ENCODE measurements at regions not wholly inside any gene's neighbourhood (a gene's known extent, or its start where the extent isn't known, plus 50 kb on each side); places are given as distances from the start of the nearest gene placed in this dataset.

DNA sequence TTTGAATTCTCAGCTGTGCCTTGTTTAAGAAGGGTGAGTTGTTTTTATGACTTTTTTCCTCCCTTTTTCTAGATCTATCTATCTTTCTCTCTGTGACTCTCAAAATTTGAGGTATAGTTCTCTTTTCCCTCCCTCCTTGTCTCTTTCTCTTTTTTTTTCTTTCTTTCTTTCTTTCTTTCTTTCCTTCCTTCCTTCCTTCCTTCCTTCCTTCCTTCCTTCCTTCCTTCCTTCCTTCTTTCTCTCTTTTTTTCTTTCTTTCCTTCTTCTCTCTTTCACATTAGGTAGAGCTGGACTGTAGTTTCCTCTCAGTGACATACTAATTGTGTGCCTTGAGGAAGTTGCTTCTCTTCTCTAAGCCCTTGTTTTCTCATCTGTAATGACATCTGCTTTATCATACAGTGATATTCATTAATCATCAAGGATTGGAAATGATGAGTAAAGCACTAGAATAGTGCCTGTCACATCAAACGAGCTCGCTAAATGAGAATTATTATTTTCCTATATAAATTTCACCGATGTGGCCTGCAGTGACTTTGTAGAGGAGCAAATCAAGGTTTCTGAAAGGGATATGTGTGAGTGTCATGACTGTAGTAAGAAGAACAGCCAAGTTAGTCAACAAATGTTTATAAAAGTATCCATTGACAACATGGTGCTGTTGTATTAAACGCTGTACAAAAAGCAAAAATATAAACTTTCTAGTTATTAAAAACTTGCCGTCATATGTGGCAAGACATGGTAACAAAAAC lies 78.9 kb upstream of the SLC38A2 start:
- no peak for DNase-seq (ENCODE audit: low spot score)

DNA sequence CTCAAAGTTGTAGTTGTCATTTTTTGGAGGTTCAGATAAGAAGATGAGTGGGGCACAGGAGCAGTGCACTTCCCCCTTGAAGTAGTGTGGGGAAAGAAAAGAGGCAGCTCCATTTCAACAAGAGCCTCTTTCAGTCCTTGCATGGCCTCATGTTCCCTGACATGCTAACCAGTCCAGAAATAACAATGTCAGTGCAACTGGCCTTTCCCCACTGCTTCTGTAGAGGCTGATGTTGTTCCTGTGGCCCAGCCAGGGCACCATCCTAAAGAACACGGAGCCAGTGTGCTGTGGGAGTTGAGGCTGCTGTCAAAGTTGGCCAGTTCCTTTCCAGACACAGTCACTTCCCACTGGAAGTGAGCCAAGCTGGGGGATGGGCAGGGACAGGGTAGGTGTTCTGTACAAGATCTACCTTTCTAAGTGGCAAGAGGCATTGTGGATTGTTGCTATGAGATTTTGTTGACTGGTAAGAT lies 77.7 kb upstream of the SLC38A2 start:
- no peak for DNase-seq (ENCODE audit: low spot score)

DNA sequence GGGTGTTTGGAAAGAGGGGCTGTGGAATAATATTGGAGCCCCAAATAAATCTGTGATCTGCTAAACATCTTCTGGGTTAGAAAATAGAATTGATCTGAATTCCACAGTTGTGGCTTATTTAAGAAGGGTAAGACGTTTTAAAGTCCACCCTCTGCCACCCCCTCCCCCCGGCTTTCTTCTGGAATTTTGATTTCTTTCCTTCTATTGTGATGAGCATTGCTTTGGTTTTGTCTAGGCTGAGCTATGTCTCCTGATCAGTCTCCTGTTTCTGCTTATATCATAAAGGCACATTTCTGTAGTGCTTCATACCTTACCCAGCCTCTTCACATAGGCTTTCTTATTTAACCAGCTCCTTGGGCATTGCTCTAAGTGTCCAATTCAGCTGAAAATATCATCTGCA lies 77.3 kb upstream of the SLC38A2 start:
- DNase-seq (ENCODE audit: low spot score) = no peak

DNA sequence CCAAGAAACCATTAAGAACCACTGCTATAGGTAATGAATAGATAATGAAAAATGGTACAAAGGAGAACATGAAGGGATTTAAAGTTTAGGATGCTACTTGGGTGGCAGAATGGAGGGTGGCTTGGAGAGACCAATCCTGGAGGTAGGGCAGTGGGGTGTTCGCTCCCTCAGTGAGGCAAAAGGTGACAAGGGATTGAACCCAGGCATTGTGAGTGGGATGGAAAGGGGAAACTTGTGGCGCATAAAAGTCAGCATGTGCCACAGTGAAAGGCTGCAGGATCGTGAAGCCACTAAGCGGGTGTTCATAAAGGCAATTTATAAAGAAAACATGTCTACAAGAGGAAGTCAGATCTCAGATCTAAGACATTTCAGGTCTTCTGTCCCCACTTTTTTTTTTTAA lies 76.7 kb upstream of the SLC38A2 start:
- no peak for DNase-seq (ENCODE audit: low spot score)

DNA sequence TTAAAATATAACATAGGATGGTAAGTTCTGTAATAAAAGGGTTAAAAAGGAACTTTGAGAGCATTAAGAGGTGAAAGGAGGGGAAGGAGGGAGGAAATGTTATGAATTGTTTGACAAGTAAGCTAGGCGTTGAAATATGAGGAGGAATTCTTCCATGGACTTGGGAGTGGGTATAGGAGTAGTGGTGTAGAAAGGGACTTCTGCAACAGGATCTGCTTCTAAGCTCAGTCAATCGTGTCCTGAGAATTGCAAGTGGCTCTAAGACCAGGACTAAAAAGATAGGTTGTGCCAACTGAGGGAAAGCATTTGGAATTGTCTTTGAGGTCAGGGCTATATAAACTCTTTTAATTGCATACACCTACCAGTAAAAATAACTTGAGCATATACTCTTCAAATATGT lies 74.1 kb upstream of the SLC38A2 start:
- peak; percentile 54 for DNase-seq (ENCODE audit: low spot score)

DNA sequence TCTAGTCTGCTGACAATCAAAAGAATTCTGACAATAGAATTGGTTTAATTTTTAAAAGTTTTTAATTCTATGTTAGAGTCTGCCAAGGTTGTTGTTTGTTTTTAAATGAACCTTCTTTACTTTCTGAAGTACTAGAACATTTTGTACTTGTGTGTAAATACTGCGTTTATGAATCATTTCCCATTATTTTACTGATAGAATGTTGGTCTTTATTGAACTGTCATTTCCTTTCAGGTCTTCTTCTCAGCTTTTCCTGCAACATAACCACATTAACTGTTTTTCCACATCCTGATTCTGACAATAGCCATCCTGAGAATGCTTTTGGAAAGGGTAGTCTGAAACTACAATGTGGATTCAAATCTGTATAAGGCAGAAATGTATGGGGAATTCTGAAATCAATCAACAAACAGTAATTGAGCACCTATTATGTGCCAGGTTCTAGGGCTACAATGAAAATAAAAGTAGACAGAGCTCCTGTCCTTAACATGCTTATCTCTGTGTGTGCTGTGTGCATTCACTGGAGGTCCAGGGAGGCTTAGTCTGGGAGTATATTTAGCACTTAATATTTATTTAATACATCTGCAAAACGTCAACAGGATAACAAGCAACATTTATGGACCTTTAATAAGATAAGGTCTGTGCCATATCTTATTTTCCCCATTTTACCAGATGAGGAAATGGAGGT lies 73.1 kb upstream of the SLC38A2 start:
- no peak for DNase-seq (ENCODE audit: low spot score)

DNA sequence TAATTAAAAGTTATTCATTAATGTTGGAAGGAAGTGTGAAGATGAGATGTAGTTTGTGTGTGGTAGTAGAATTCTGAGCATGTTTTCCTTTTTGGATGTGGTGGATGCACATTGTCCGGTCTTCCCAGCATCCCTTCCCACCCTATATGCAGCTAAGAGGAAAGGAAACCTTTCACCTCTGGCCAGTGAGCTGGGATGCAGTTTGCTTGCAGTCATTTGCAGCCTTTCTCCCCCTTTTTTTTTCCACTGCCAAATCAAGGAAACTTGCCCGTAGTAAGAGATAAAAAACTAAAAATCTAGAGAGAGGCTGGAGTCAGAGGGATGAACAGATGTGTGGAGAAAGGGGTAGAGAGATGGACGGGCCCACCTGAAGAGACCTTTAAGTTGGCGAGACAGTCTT lies 72.5 kb upstream of the SLC38A2 start:
- no peak for DNase-seq (ENCODE audit: low spot score)

DNA sequence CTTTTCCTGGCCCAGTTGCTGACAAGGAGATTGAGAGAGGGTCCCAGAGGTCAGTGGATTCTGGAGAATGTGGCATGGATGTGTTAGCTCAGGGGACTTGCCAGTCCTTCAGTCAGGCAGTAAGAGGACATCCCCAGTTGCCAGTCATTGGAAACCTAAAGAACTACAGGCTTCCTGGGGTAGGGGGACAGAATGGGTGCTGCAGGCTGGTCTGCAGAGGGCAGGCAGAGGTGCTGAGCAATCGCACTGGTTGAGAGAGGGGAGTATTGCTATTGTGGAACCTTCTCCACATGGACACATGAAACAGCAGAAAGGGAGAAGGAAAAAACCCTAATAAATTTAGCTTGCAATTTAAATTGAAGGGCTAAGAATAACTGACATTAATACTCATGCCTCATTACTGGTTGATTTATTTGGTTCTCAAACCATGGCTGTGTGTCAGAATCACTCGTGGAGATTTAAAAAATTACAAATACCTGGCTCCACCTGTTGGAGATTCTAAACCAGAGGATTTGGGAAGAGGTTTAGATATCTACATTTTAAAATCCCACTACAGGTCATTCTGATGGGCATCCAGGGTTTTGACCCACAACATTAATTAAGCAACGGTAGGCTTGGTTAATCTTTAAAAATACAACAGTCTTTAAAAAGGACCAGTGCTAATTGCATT lies 71.2 kb upstream of the SLC38A2 start:
- DNase-seq (ENCODE audit: low spot score) = no peak

DNA sequence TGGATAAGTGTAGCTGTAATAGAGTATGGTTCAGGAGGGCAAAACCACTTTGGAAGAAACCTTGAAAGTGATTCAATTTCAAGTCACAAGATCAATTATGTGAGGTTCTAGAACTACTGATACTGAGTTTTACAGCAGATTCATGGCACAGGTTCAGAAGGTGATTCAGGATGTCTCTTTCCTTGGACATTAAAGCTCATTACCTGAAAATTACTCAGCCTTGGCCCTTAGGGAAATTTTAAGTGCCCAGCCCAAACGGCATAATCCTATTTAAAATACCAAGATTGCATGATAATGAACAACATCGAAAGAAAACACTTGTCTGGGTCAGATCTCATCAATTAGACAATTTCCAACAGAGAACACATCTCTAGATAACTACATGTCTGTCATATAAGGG lies 70.2 kb upstream of the SLC38A2 start:
- DNase-seq (ENCODE audit: low spot score) = no peak

DNA sequence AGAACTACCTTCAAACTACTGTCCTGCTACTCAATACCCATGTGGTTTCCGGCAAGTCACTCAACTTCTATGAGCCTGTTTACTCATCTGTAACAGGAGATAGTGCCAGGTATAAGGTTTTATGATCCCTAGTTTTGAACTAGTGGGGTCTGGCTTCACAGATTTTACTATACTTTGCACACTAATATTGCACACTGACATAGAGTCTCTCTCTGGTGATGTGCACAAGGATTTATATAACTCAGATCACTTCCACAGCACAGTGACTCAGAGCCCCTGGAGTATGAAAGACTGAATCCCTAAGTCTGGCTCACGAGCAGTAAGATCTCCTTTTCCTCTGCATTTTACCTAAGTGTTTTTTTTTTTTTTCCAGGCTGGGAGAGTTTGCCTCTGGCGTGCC lies 69.7 kb upstream of the SLC38A2 start:
- no peak for DNase-seq (ENCODE audit: low spot score)

DNA sequence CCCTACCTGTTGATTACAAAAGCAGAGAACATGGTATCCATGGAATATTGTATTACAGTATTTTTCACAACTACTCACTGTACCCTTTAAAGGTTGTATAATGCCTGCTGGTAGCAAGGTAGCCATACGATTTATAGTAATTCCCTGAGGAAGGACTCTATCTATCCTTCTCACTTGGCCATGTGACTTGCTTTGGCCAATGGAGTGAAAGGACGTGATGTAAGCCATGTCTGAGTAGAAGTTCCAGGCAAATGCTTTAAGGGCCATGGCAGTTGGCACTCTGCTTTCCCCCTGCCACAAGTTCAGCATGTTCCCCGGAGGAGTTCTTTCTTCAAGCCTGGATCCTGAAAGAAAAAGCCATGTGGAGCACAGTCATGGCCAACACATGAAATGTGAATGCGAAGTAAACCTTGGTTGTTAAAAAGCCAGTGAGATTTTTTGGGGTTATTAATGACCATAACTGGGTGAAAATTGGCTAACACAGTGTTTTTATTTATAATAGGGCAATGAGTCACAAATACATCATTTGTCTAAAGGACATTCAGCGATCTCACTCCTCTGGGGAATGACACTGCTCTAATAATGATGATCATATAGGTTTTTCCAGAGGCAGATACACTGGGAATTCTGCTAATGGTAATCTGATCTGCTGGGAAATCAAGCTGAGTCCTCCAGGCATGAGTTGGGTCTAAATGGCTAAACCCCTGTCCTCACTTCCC lies 67.4 kb upstream of the SLC38A2 start:
- DNase-seq (ENCODE audit: low spot score) = no peak

DNA sequence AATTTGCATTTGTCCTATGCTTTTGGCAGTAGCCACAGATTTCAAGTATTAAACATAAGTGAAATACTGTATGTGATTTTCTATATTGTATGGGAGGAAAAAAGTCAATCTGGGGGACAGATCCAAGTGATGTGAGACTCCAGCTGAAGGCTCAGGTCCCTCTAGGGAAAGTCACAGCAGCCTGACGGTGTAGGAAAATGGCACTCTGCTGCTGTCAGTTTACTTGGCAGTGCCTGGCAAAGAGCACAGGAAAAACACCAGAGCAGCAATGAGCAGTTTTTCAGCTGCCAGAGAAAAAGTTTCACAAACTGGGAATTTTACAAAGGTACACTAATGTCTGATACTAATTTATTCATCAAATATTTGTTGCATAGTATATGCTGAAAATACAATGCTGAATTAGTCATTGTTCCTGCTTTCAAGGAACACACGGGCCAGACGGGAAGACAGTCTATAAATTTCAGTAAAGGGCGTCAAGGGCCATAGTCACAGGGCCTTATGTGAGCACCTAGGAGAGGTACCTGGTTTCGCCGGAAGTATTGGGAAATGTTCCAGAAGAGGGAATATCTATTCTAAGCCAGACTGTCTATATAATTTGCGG lies 66.2 kb upstream of the SLC38A2 start:
- no peak for DNase-seq (ENCODE audit: low spot score)

DNA sequence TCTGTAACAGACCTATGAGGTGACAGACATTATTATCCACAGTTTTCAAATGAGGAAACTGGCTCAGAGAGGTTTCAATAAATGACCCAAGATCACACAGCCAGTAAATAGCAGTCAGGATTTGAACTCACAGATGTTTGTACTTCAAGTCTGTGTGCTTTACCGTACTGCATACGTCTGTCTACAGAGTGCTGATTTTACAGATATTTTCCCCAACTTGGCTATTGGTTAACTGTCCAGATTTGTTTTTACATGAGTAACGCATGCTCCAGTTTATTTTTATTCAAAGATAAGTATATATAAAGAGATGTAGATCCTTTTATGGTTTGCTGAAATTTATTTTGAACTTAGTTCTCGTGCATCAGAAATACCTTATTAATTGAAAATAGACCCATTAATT lies 65.7 kb upstream of the SLC38A2 start:
- DNase-seq (ENCODE audit: low spot score) = no peak

DNA sequence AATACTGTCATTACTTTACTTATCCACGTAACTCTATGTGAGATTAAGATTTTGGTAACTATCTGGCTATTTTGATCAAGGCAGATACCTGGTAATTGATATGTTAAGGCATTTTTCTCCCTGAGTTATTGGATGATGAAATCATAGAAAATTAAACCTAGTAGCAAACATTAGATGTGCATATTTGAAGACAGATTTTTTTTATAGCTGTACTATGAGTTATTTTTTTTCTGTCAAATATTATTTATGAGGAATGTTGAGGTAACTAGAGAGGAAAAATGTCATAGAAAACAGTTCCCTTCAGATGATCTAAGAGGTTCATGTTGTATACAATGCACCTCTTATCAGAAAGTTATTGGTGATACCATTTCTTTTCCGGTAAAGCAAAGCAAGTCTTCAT lies 64.9 kb upstream of the SLC38A2 start:
- DNase-seq (ENCODE audit: low spot score) = no peak

DNA sequence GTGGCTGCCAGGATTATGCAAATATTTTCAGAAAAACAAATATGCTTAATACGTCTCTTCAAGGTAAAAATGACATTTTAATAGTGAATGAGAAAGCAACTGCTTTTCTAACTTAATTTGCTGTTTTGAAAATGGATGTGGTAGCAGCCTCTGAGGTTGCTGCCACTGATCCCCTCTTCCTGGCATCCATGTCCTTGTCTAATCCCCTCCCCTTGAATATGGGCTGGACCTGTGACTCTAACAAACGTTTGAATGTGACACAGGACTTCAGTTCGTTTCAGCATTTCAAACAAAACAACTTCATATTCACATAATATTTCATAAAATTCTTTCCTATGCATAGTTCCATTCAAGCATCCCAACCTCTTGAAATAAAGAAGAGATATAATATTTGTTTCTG lies 64.2 kb upstream of the SLC38A2 start:
- no peak for DNase-seq (ENCODE audit: low spot score)

DNA sequence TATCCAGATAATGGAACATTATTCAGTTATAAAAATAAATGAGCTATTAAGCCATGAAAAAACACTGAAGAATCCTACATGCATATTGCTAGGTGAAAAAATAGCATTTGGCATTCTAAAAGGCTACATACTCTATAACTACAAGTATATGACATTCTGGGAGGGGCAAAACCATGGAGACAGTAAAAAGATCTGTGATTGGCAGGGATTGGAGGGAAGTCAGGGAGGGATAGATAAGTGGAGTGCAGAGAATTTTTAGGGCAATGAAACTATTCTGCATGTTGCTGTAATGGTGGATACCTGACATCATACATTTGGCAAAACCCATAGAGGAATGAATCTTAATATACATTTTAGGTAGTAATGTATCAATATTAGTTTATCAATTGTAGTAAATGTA lies 63.1 kb upstream of the SLC38A2 start:
- no peak for DNase-seq (ENCODE audit: low spot score)

DNA sequence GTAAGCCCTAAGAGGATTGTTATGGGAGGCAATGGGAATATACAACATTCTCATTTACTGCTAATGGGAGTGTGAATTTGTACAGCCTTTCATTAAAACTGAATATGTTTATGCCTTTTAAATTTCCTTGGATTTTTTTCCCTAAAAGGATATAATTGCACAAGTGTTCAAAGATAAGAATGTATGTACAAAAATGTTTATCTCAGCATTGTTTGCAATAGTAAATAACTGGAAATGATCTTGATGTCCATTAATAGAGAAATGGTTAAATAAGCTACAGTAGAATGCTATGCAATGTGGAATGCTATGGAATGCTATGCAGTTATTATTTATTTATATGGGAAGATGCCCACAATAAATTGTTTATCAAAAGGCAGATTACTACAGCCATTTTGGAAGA lies 62.5 kb upstream of the SLC38A2 start:
- no peak for DNase-seq (ENCODE audit: low spot score)

DNA sequence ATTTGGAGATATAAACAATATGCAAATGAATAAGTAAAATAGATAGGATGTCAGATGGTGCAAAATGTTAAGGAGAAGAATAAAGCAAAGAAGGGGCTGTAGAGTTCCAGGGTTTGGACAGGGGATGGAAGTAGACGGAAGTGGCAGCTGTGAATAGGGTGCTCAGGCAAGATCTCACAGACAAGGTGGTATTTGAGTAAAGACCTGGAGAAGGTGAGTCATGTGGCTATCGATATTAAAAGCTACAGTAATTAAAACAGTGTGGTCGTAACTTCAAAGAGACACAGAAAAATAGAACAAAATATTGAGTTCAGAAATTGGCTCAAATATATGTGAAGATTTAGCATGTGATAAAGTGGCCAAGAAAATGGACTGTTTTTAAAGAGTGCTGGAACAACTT lies 61.3 kb upstream of the SLC38A2 start:
- no peak for DNase-seq (ENCODE audit: low spot score)

DNA sequence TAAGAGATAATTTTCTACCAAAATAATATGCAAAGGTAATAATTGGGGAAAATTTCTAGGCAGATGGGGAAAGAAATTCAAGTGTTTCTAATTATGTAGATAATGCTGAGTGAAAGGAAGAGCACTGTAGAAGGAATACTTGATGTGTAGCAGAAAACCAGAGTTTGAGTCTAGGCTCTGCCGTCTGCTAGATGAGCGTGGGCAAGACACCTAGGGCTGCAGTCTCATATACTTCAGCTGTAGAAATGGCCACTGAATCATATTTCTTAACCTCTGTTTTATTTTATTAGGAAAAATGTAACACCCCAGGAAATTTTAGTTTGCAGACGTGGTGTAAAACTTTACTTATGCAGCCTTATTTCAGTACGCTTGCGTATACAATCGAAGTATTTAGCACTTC lies 59.8 kb upstream of the SLC38A2 start:
- DNase-seq (ENCODE audit: low spot score) = no peak

DNA sequence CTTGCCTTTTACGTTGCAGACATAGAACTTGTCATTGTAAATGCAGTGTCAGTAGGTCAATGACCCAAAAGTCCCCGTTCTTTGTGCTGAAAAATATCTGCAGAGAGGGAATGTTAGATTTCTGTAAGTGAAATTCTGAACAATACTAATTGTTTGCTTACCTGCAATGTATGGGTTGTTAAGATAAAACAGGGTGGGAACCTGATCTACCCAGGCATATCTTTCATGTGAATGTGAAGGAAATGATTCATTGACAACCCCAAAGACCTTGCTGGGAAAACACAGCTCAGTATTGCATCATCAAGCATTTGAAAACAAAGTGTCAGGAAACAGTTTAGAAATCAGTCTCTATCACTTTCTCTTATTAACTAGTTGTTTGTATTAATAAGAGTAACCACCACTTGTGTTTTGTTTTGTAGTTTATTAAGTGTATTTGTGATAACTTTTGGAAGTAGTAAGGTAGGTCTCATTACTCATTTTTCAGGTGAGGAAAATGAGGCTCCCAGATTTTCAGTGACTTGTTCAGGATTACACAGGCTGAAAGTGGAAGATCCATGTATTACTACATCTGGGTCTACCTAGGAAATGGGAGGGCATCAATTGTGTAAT lies 57.9 kb upstream of the SLC38A2 start:
- DNase-seq (ENCODE audit: low spot score) = peak; percentile 35

Data from iPS-NIHi11 (cell line).